ENCODE measurements at regions not wholly inside any gene's neighbourhood (a gene's known extent, or its start where the extent isn't known, plus 50 kb on each side); places are given as distances from the start of the nearest gene placed in this dataset.

DNA sequence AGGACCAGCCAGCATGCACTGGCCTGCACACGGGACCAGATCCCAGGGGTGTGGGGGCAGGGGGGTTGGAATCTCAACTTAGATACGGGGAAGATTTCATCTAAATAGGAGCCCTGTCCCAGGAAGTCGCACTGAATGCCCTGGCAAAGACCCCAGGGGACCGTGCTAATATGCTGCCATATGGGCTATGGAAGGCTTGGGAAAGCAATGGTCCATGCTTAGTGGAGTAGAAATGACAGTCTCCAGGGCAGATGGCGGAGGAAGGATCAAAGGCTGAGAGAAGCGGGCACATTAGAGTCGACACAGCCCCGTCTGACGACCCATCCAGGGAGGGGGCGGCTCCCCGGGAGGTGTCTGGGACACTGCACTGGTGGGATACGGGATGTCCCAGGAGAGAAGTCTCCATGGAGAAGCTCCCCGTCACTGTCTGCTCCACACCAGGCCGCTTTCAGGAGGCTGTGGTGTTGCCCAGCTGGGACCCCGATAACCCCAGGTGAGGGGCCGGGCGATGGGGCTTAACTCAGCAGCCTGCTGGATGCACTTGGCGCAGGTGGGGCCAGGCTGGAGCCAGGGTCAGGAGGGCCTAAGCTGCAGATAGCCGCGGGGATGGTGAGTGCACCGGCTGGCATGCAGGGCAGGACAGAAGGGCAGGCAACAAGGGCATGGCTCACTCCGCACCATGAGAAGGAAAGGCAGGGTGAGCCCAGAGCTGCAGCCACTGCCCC is 377.7 kb upstream of the IRX1 start:
- POLR2A ChIA-PET: no interaction called here

DNA sequence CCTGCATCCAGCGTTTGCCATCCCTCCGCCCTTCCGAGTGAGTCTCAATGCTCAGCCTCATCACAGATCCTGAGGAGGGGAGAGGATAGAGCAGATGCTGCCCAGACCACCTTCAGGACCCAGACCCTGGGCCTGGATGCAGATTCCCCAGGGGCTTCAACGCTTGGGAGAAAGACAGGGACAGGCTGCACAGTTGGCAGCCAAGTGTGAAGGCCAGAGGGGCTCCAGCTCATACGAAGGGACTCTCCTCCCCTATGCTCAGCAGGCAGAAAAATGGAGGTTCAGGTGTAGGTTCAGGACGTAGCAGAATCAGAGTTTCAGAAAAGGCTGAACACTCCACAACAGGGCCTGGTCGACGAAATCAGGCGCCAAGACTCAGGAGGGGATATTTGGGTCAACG is 378.5 kb upstream of the IRX1 start:
- Histone ChIP-seq H3K36me3 (ENCODE audit: control insufficient read depth, insufficient read depth, low read length) (no peaks in the 10 kb centered on the region), H3K27me3 (ENCODE audit: control insufficient read depth, insufficient read depth, low read length) (no peaks in the 10 kb centered on the region), H3K9me3 (ENCODE audit: control insufficient read depth, insufficient read depth, low read depth, low read length) (no peaks in the 10 kb centered on the region), H3K27ac (ENCODE audit: low read length) (no peak overlapping the region), H3K4me1 (ENCODE audit: control insufficient read depth, insufficient read depth, low read length) (no peaks in the 10 kb centered on the region), H3K4me3 (ENCODE audit: low read depth in 2 of 2, low read length in 2 of 2) (no peak overlapping the region)
- DNase-seq (ENCODE audit: low read depth, low spot score): no peak
- CTCF ChIA-PET: no interaction called here
- ATAC-seq: no peak
- POLR2A ChIA-PET: no interaction called here
- in situ Hi-C loops (cut with HindIII; ENCODE audit: low pct_unique_long_range_greater_than_20kb, low sequenced_read_pairs): no loop called here
- TF ChIP-seq TCF7L2 (IDR thresholded peaks at IDR 0.05; ENCODE audit: low read depth, low read length): no peak
- TF ChIP-seq, protein P1, sequence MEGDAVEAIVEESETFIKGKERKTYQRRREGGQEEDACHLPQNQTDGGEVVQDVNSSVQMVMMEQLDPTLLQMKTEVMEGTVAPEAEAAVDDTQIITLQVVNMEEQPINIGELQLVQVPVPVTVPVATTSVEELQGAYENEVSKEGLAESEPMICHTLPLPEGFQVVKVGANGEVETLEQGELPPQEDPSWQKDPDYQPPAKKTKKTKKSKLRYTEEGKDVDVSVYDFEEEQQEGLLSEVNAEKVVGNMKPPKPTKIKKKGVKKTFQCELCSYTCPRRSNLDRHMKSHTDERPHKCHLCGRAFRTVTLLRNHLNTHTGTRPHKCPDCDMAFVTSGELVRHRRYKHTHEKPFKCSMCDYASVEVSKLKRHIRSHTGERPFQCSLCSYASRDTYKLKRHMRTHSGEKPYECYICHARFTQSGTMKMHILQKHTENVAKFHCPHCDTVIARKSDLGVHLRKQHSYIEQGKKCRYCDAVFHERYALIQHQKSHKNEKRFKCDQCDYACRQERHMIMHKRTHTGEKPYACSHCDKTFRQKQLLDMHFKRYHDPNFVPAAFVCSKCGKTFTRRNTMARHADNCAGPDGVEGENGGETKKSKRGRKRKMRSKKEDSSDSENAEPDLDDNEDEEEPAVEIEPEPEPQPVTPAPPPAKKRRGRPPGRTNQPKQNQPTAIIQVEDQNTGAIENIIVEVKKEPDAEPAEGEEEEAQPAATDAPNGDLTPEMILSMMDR (IDR thresholded peaks at IDR 0.05): no peak
- no peak for TF ChIP-seq POLR2AphosphoS5 (IDR thresholded peaks at IDR 0.05; ENCODE audit: low read depth, low read length)
- TF ChIP-seq SIN3A (IDR thresholded peaks at IDR 0.05; ENCODE audit: borderline replicate concordance, insufficient read depth, low read depth, low read length): no peak
- TF ChIP-seq, protein P2, sequence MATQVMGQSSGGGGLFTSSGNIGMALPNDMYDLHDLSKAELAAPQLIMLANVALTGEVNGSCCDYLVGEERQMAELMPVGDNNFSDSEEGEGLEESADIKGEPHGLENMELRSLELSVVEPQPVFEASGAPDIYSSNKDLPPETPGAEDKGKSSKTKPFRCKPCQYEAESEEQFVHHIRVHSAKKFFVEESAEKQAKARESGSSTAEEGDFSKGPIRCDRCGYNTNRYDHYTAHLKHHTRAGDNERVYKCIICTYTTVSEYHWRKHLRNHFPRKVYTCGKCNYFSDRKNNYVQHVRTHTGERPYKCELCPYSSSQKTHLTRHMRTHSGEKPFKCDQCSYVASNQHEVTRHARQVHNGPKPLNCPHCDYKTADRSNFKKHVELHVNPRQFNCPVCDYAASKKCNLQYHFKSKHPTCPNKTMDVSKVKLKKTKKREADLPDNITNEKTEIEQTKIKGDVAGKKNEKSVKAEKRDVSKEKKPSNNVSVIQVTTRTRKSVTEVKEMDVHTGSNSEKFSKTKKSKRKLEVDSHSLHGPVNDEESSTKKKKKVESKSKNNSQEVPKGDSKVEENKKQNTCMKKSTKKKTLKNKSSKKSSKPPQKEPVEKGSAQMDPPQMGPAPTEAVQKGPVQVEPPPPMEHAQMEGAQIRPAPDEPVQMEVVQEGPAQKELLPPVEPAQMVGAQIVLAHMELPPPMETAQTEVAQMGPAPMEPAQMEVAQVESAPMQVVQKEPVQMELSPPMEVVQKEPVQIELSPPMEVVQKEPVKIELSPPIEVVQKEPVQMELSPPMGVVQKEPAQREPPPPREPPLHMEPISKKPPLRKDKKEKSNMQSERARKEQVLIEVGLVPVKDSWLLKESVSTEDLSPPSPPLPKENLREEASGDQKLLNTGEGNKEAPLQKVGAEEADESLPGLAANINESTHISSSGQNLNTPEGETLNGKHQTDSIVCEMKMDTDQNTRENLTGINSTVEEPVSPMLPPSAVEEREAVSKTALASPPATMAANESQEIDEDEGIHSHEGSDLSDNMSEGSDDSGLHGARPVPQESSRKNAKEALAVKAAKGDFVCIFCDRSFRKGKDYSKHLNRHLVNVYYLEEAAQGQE (IDR thresholded peaks at IDR 0.05; ENCODE audit: insufficient read depth in 1 of 2, low read depth in 2 of 2, low read length in 1 of 2): no peak
- intact Hi-C loops (cut with micrococcal nuclease; ENCODE audit: unreplicated experiment): no loop called here
- no TSS peak for BruUV-seq (replicated peaks)

More for the DNA sequence above, 377.7 kb upstream of the IRX1 start:
- no peak for DNase-seq (ENCODE audit: low read depth, low spot score)
- no peaks in the 10 kb centered on the region for H3K27me3 ChIP-seq (ENCODE audit: control insufficient read depth, insufficient read depth, low read length)
- H3K4me3 ChIP-seq (ENCODE audit: low read depth in 2 of 2, low read length in 2 of 2): no peak overlapping the region
- ATAC-seq: no peak
- intact Hi-C loops (cut with micrococcal nuclease; ENCODE audit: unreplicated experiment) (no loop called here), in situ Hi-C loops (cut with HindIII; ENCODE audit: low pct_unique_long_range_greater_than_20kb, low sequenced_read_pairs) (no loop called here)
- no peaks in the 10 kb centered on the region for H3K36me3 ChIP-seq (ENCODE audit: control insufficient read depth, insufficient read depth, low read length)
- CTCF ChIA-PET: no interaction called here
- TF ChIP-seq TCF7L2 (IDR thresholded peaks at IDR 0.05; ENCODE audit: low read depth, low read length) (no peak), POLR2AphosphoS5 (IDR thresholded peaks at IDR 0.05; ENCODE audit: low read depth, low read length) (no peak), SIN3A (IDR thresholded peaks at IDR 0.05; ENCODE audit: borderline replicate concordance, insufficient read depth, low read depth, low read length) (no peak)
- TF ChIP-seq, protein P1 (IDR thresholded peaks at IDR 0.05): no peak
- TF ChIP-seq, protein P2 (IDR thresholded peaks at IDR 0.05; ENCODE audit: insufficient read depth in 1 of 2, low read depth in 2 of 2, low read length in 1 of 2): no peak
- no peak overlapping the region for H3K27ac ChIP-seq (ENCODE audit: low read length)
- H3K4me1 ChIP-seq (ENCODE audit: control insufficient read depth, insufficient read depth, low read length): no peaks in the 10 kb centered on the region
- no TSS peak for BruUV-seq (replicated peaks)
- H3K9me3 ChIP-seq (ENCODE audit: control insufficient read depth, insufficient read depth, low read depth, low read length): no peaks in the 10 kb centered on the region

Measured in Panc1 (cell line).